ENCODE measurements at regions not wholly inside any gene's neighbourhood (a gene's known extent, or its start where the extent isn't known, plus 50 kb on each side); places are given as distances from the start of the nearest gene placed in this dataset. TPM values are rescaled to one million over a fixed set of nuclear protein-coding genes. Genes with fewer than 3 reads are reported as not detected.

DNA sequence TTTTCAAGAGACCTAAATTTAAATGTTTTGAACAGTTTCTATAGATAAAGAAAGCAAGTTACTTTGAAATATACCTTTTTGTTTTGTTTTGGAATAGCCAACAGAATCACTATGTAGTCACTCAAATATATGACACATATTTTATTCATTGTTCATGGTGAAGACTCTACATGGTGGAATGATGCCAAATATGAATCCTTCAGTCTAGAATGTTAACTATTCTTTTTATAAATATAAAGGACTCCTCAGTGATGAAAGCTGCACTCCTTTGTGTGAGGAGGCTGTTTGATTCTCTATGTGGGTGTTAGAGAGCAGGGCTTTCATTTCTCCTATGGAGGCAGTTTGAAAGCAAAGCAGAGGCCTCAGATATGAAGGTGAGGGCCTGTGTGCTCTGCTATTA lies 396.4 kb upstream of the LRRTM1 start:
- H3K9me3 ChIP-seq = no peaks in the 10 kb centered on the region
- TF ChIP-seq POLR2A (IDR thresholded peaks at IDR 0.05) = no peak
- H3K4me3 ChIP-seq = no peak overlapping the region
- H3K4me1 ChIP-seq = no peaks in the 10 kb centered on the region
- no peaks in the 10 kb centered on the region for H3K27me3 ChIP-seq
- DNase-seq = no peak
- no peaks in the 10 kb centered on the region for H3K36me3 ChIP-seq (replicated peaks in 1 of 2; ENCODE audit: insufficient read depth in 1 of 2, low read depth in 2 of 2)
- intact Hi-C loops (cut with DNase I) = no loop called here
- no peak overlapping the region for H3K27ac ChIP-seq
- ATAC-seq = no peak

Small RNA genes in the stretch of these regions (small RNA-seq; reads per million reads assigned to genes)
- gene AC013262.1 = not detected
- gene AC138623.1 = not detected
- not detected for gene RF00019
- not detected for gene RN7SL201P
- 0.56 reads per million, percentile 6 among the genes with 10 or more reads in this experiment for gene RNA5SP99
- gene RNU6-1312P = not detected
- gene RNU6-685P = not detected
- not detected for gene RPL37P10

Data from body of pancreas (tissue), 4 donors.